22Rv1 (cell line): ENCODE measurements at regions not wholly inside any gene's neighbourhood (a gene's known extent, or its start where the extent isn't known, plus 50 kb on each side); places are given as distances from the start of the nearest gene placed in this dataset.

ENCODE experiments used
- H3K27ac ChIP-seq: fragments of 450-650 bp; 2 replicates; pipeline ENCODE4 v1.5.1; 2017
- ZFX ChIP-seq: fragments of 450-650 bp; IDR thresholded peaks from 2 replicates; pipeline ENCODE4 v1.6.1; 2017; ENCODE audit warnings: antibody characterized with exemption, borderline replicate concordance
- TF ChIP-seq, protein P1 (sequence below): fragments of 450-650 bp; IDR thresholded peaks from 2 replicates; pipeline ENCODE4 v1.5.1; 2017; ENCODE audit warnings: mild to moderate bottlenecking

- TF ChIP-seq, protein P1, sequence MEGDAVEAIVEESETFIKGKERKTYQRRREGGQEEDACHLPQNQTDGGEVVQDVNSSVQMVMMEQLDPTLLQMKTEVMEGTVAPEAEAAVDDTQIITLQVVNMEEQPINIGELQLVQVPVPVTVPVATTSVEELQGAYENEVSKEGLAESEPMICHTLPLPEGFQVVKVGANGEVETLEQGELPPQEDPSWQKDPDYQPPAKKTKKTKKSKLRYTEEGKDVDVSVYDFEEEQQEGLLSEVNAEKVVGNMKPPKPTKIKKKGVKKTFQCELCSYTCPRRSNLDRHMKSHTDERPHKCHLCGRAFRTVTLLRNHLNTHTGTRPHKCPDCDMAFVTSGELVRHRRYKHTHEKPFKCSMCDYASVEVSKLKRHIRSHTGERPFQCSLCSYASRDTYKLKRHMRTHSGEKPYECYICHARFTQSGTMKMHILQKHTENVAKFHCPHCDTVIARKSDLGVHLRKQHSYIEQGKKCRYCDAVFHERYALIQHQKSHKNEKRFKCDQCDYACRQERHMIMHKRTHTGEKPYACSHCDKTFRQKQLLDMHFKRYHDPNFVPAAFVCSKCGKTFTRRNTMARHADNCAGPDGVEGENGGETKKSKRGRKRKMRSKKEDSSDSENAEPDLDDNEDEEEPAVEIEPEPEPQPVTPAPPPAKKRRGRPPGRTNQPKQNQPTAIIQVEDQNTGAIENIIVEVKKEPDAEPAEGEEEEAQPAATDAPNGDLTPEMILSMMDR: no peak
- TF ChIP-seq ZFX: no peak
Observed at GRCh38 chr4:44908565-44908964, 182.2 kb upstream of the GNPDA2 start.

GRCh38 chr4:44872246-44872645, 145.9 kb upstream of the GNPDA2 start:
- no peak overlapping the region for H3K27ac ChIP-seq
- no peak for TF ChIP-seq ZFX
- TF ChIP-seq, protein P1: no peak

More at GRCh38 chr4:44908565-44908964, 182.2 kb upstream of the GNPDA2 start:
- no peak overlapping the region for H3K27ac ChIP-seq

DNA sequence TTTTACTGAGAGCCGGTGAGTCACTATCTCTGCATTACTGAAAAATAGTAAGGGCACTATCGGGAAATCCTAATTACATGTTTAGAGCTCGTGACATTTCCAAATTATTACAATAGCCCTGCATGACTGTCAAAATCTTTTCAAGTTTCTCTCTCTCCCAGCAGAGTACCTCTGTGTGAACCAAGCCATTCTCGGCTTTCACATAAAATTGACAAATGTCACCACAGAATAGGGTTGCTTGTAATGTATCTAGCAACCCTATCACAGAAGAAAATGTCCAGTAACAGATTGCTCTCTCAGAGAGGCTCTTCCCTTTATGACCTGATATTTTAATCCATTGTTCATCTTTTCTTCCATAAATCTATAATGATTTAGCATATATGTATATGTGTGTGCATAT, 144.8 kb upstream of the GNPDA2 start:
- TF ChIP-seq, protein P1: no peak
- no peak for TF ChIP-seq ZFX
- no peak overlapping the region for H3K27ac ChIP-seq

DNA sequence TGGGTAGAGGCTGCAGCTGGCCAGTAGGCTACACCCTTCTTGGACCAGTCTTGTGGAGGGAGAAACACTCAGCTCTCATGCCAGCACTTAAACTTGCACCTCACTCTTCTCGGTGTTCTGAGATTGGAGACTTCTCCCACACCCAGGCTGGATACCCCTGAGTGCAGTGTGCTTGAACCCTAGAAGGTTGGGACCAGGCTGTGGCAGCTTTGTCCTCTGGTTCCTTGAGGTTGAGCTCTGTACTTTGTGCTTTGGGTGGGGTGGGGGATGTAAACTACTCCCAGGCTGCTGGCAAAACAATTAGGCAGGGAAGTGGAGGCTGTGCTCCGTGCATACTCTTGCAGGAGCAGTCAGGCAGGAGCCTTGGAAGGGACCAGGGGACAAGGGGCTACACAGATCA, 143.6 kb upstream of the GNPDA2 start:
- no peak overlapping the region for H3K27ac ChIP-seq
- TF ChIP-seq ZFX: no peak
- TF ChIP-seq, protein P1: no peak

- TF ChIP-seq ZFX: no peak
- TF ChIP-seq, protein P1: peak; percentile 36
- H3K27ac ChIP-seq: no peak overlapping the region
Observed at GRCh38 chr4:44869222-44869882, 143.0 kb upstream of the GNPDA2 start.

DNA sequence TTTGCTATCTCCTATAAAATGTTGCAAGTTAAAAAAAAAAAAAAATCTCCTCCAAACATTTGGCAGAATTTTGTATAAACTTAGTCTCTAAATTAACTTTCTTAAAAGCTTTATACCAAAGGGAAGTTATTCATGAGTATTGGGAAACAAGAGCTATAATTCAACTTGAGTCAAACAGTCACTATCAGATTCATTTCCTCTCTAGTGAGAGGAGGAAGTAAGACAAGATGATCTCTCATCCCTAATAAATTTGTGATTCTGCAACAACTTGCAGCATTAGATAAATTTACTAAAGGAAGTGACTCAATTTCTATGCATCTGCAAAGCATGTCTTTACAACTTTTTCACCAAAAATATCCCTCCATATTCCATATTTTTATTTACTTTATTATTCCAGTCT, 135.4 kb upstream of the GNPDA2 start:
- H3K27ac ChIP-seq: no peak overlapping the region
- TF ChIP-seq, protein P1: no peak

- TF ChIP-seq ZFX: no peak
- TF ChIP-seq, protein P1: no peak
- no peak overlapping the region for H3K27ac ChIP-seq
Observed at GRCh38 chr4:44859477-44859876, 133.1 kb upstream of the GNPDA2 start.
